DOHH2 (cell line): ENCODE measurements at regions not wholly inside any gene's neighbourhood (a gene's known extent, or its start where the extent isn't known, plus 50 kb on each side); places are given as distances from the start of the nearest gene placed in this dataset.

ENCODE experiments used
- H3F3A ChIP-seq: fragments of 200-600 bp; sonication (generic), shearing (Covaris generic); 2 replicates; pipeline ENCODE4 v1.6.0; 2016; ENCODE audit warnings: antibody characterized with exemption, mild to moderate bottlenecking; ENCODE audit not compliant: control insufficient read depth, insufficient read depth
- H3K27ac ChIP-seq: fragments of 200-600 bp; sonication (generic); 2 replicates; pipeline ENCODE4 v1.5.1; 2014; ENCODE audit warnings: low read depth, mild to moderate bottlenecking, low read length, moderate library complexity
- H3K27me3 ChIP-seq: fragments of 200-600 bp; sonication (generic); 2 replicates; pipeline ENCODE4 v1.6.1; 2014; ENCODE audit warnings: mild to moderate bottlenecking, low read length, mixed read lengths; ENCODE audit not compliant: control insufficient read depth
- H3K36me3 ChIP-seq: fragments of 200-600 bp; sonication (generic); 2 replicates; pipeline ENCODE4 v1.6.1; 2014; ENCODE audit warnings: mild to moderate bottlenecking, low read length, moderate library complexity, mixed read lengths; ENCODE audit not compliant: control insufficient read depth
- H3K4me1 ChIP-seq: fragments of 200-600 bp; sonication (generic); 2 replicates; pipeline ENCODE4 v1.6.1; 2014; ENCODE audit warnings: mild to moderate bottlenecking, low read length, mixed read lengths; ENCODE audit not compliant: control insufficient read depth
- H3K4me2 ChIP-seq: fragments of 200-600 bp; sonication (generic); 2 replicates; pipeline ENCODE4 v1.6.0; 2014; ENCODE audit warnings: mild to moderate bottlenecking, low read length, moderate library complexity
- H3K4me3 ChIP-seq: fragments of 200-600 bp; sonication (generic); 2 replicates; pipeline ENCODE4 v1.5.1; 2014; ENCODE audit warnings: mild to moderate bottlenecking, low read length, mixed read lengths
- H3K79me2 ChIP-seq: fragments of 200-600 bp; sonication (generic); 2 replicates; pipeline ENCODE4 v1.6.1; 2014; ENCODE audit warnings: mild to moderate bottlenecking, low read length, mixed read lengths; ENCODE audit not compliant: control insufficient read depth
- H3K9me2 ChIP-seq: fragments of 200-600 bp; sonication (generic); replicated peaks from 2 replicates; pipeline ENCODE4 v1.6.1; 2014; ENCODE audit warnings: mild to moderate bottlenecking, low read length, mixed read lengths; ENCODE audit not compliant: control insufficient read depth
- H3K9me3 ChIP-seq: fragments of 200-600 bp; sonication (generic); 2 replicates; pipeline ENCODE4 v1.6.1; 2014; ENCODE audit warnings: antibody characterized with exemption, low read length, mixed read lengths; ENCODE audit not compliant: control insufficient read depth, insufficient read depth
- H4K20me1 ChIP-seq: fragments of 200-600 bp; sonication (generic); 2 replicates; pipeline ENCODE4 v1.6.0; 2014; ENCODE audit warnings: low read depth, mild to moderate bottlenecking, antibody characterized with exemption, low read length, moderate library complexity; ENCODE audit not compliant: control insufficient read depth, insufficient read depth
- CTCF ChIP-seq: fragments of 200-600 bp; sonication (generic); IDR thresholded peaks from one replicate; pipeline ENCODE4 v1.5.1; 2014; ENCODE audit warnings: antibody characterized with exemption, mild to moderate bottlenecking, low read depth, low read length; ENCODE audit not compliant: poor library complexity, severe bottlenecking
- EZH2phosphoT487 ChIP-seq: fragments of 200-600 bp; sonication (generic); IDR thresholded peaks from 2 replicates; pipeline ENCODE4 v1.6.1; 2017; ENCODE audit warnings: borderline replicate concordance, mild to moderate bottlenecking, antibody characterized with exemption, low read length, moderate library complexity, mixed read lengths

- Histone ChIP-seq H4K20me1 (no peaks in the 10 kb centered on the region), H3K4me1 (no peaks in the 10 kb centered on the region), H3K79me2 (no peaks in the 10 kb centered on the region), H3K27me3 (peaks cover 11% of the 10 kb centered on the region), H3K9me2 (no peaks in the 10 kb centered on the region), H3K4me2 (no peak overlapping the region), H3K9me3 (peaks cover 5% of the 10 kb centered on the region; the same call in 1 of the 2 replicates), H3F3A (no peaks in the 10 kb centered on the region), H3K4me3 (no peak overlapping the region), H3K36me3 (no peaks in the 10 kb centered on the region), H3K27ac (no peak overlapping the region)
- no peak for TF ChIP-seq EZH2phosphoT487
- TF ChIP-seq CTCF: no peak
Observed at GRCh38 chr20:1825507-1825906, 69.7 kb upstream of the SIRPA start.

- H3K4me3 ChIP-seq: no peak overlapping the region
- H3K9me3 ChIP-seq: peaks cover 5% of the 10 kb centered on the region; the same call in 1 of the 2 replicates
- peaks cover 11% of the 10 kb centered on the region for H3K27me3 ChIP-seq
- no peaks in the 10 kb centered on the region for H4K20me1 ChIP-seq
- no peak overlapping the region for H3K4me2 ChIP-seq
- no peaks in the 10 kb centered on the region for H3K4me1 ChIP-seq
- H3F3A ChIP-seq: no peaks in the 10 kb centered on the region
- TF ChIP-seq EZH2phosphoT487: no peak
- TF ChIP-seq CTCF: no peak
- H3K27ac ChIP-seq: no peak overlapping the region
- H3K36me3 ChIP-seq: no peaks in the 10 kb centered on the region
- H3K79me2 ChIP-seq: no peaks in the 10 kb centered on the region
- H3K9me2 ChIP-seq: no peaks in the 10 kb centered on the region
Observed at GRCh38 chr20:1824834-1825233, 70.4 kb upstream of the SIRPA start.

GRCh38 chr20:1824181-1824580 is 71.0 kb upstream of the SIRPA start:
- Histone ChIP-seq H3K27ac (no peak overlapping the region), H3K36me3 (no peaks in the 10 kb centered on the region), H3K4me3 (no peak overlapping the region), H3K79me2 (no peaks in the 10 kb centered on the region), H4K20me1 (no peaks in the 10 kb centered on the region), H3K9me3 (peaks cover 5% of the 10 kb centered on the region; the same call in 1 of the 2 replicates), H3K27me3 (peaks cover 11% of the 10 kb centered on the region), H3K4me2 (no peak overlapping the region), H3K9me2 (no peaks in the 10 kb centered on the region), H3F3A (no peaks in the 10 kb centered on the region), H3K4me1 (no peaks in the 10 kb centered on the region)
- TF ChIP-seq CTCF: no peak
- TF ChIP-seq EZH2phosphoT487: no peak
